NCI-H1694 (cell line): ENCODE measurements at regions not wholly inside any gene's neighbourhood (a gene's known extent, or its start where the extent isn't known, plus 50 kb on each side); places are given as distances from the start of the nearest gene placed in this dataset.

Source experiments
- DNase-seq: peaks from one replicate; lab custom pipeline; 2025; lab: John Stamatoyannopoulos, UW

DNA sequence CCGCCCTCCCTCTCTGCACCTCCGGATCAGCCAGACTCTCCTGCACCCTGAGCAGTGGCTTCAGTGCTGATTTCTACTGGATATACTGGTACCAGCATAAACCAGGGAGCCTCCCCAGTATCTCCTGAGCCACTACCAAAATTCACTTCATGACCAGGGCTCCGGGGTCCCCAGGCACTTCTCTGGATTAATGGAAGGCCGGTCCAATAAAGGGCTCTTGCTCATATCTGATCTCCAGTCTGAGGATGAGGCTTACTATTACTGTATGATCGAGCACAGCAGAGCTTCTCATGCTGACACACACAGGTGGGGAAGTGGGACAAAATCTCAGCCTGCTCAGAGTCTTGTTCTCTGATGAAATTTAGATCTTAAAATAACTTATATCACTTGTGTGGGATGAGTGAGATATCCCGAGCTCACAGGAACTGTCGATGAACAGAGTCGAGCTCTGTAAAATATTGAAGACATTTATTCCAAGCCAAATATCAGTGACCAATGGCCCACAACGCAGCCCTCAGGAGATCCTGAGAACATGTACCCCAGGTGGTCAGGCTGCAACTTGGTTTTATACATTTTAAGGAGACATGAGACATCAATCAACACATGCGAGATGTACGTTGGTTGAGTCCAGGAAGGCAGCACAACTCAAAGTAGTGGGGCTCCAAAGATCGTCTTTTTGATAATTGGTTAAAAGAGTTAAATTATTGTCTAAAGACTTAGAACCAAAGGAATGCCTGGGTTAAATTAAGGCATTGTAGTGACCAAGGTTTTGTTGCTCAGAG is 93.0 kb upstream of the TOP3B start:
- no peak for DNase-seq

DNA sequence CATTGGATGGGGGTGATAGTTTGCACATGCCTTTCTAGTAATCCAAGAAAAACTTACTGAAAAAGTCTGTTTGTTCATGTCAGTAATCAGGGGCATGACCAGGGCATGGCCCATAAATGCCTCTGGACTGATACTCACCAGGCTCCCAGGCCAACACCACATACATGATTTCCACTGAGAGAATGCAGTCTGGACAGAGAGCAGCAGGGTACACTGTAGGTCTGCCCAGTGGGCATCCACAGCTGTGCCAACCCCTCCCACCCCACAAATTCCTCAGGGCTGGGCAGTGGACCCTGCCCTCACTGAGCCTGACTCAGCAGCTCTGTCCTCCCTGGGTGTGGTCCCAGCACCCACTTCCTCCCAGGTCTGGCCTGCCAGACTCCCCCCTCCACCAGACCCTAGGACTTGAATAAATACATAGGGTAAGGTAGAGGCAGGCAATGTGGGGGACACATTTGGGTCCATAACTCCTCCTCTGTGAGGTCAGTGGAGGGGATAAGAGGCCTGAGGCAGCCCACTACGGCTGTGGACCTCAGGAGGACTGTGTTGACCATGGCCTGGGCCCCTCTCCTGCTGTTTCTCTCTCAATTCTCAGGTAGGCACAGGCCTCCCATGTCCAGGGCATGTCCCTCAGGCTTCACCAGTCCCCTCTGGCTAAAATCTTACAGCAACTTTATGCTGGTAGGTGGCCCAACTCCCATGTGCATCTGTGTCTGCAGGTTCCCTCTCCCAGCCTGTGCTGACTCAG is 92.2 kb upstream of the TOP3B start:
- DNase-seq: no peak

DNA sequence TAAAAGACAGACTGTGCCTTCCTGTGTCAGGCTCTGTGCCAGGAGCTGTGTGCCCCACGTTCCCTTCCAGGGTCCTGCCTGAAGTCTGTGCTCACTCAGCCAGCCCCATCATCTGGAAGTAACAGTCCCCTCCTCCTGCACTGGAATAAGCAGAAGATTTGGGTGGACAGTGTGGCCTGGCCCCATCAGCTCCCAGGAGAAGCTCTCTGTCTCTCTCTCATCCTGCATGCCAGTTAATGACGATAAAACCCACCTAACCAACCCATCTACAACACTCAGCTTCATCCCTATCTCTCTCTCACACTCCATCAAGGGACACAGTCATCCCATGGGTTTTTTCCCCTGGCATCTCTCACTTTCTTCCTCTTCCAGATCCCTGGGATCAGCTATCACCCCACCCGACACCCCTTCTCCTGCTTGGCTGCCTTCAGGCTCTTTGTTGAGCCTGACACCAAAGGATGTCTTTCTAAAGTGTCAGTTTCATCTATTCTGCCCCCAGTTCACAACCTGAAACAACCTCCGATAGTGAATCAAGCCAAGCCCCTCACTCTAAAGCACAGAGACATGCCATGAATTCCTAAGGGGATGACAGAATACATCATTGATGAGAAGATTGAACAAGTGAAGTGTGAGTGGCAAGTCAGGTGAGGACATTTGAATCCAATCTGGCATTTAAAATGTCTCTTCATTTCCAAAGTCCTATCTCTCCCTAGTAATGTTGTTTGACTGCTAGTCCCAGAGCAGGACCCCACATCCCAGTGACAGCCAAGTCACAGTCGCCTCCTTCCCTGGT is 91.4 kb upstream of the TOP3B start:
- DNase-seq: peak; percentile 19

GRCh38 chr22:22072169-22072836 is 89.7 kb upstream of the TOP3B start:
- DNase-seq: no peak

GRCh38 chr22:22071455-22071854 is 88.9 kb upstream of the TOP3B start:
- no peak for DNase-seq

DNA sequence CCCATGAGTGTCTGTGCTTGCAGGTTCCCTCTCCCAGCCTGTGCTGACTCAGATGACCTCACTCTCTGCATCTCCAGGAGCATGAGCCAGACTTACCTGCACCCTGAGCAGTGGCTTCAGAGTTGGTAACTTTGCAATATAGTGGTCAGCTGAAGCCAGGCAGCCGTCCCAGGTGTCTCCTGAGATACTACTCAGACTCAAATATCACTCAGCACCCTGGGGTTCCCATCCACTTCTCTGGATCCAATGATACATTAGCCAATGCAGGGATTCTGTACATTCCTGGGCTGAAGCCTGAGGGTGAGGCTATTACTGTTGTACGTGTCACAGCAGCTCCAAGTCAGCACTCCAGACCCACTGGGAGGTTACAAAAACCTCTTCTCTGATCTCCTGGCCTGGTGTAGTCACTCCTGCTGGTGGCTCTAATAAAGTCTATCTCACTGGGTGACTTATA is 87.8 kb upstream of the TOP3B start:
- no peak for DNase-seq

- no peak for DNase-seq
Measured at GRCh38 chr22:22069450-22070370, 87.1 kb upstream of the TOP3B start.

DNA sequence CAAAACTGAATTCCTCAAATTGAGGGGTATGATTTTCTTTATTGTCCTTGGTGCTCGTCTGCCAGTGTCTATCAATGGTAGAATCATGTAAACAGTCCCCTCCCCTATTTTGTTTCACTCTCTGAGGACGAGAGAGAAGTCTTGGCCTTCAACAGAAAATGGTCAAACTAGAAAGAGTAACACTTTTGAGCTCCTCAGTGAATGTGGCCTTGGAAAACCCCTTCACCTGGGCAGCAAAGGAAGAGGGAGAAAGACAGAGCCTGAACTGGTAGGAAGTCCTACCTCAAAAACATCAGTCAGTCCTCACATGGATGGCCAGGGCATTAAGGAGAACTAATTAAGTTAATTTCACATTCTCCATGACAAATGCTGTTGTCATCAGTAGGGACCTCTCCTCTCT is 86.1 kb upstream of the TOP3B start:
- DNase-seq: no peak

- no peak for DNase-seq
Measured at GRCh38 chr22:22068025-22068424, 85.4 kb upstream of the TOP3B start.

GRCh38 chr22:22067192-22067591 is 84.6 kb upstream of the TOP3B start:
- DNase-seq: no peak

GRCh38 chr22:22064580-22064979 is 82.0 kb upstream of the TOP3B start:
- no peak for DNase-seq

- DNase-seq: no peak
Measured at GRCh38 chr22:22062306-22062793, 79.8 kb upstream of the TOP3B start.

GRCh38 chr22:22061085-22062077 is 78.8 kb upstream of the TOP3B start:
- DNase-seq: peak; percentile 75

- DNase-seq: peak; percentile 42
Measured at GRCh38 chr22:22060200-22061084, 77.9 kb upstream of the TOP3B start.

GRCh38 chr22:22059291-22060002 is 76.9 kb upstream of the TOP3B start:
- DNase-seq: no peak

- DNase-seq: no peak
Measured at GRCh38 chr22:22058633-22059290, 76.2 kb upstream of the TOP3B start.
